Suprapubic skin (tissue), 4 donors: ENCODE measurements at regions not wholly inside any gene's neighbourhood (a gene's known extent, or its start where the extent isn't known, plus 50 kb on each side); places are given as distances from the start of the nearest gene placed in this dataset.

Source experiments
- DNase-seq, 2 donors: peaks; one replicate each; pipeline ENCODE4 v3.0.0-alpha.2; 2019; ENCODE audit warnings: low spot score in 2 of 2
- H3K27ac ChIP-seq: fragments of 200-600 bp; sonication (generic); one replicate; pipeline ENCODE4 v1.5.1; 2019
- H3K27me3 ChIP-seq: fragments of 200-600 bp; sonication (generic); one replicate; pipeline ENCODE4 v1.5.1; 2019
- H3K36me3 ChIP-seq: fragments of 200-600 bp; sonication (generic); one replicate; pipeline ENCODE4 v1.5.1; 2019
- H3K4me1 ChIP-seq: fragments of 200-600 bp; sonication (generic); one replicate; pipeline ENCODE4 v1.5.1; 2019
- H3K4me3 ChIP-seq: fragments of 200-600 bp; sonication (generic); one replicate; pipeline ENCODE4 v1.5.1; 2019; ENCODE audit warnings: mild to moderate bottlenecking
- H3K9me3 ChIP-seq: fragments of 200-600 bp; sonication (generic); one replicate; pipeline ENCODE4 v1.5.1; 2019
- CTCF ChIP-seq, 2 donors: fragments of 200-600 bp in 1 of 2; fragments of 450-650 bp in 1 of 2; sonication (generic) in 1 of 2; IDR thresholded peaks; one replicate each; pipeline ENCODE4 v1.5.1; 2016 to 2019; ENCODE audit warnings: antibody characterized with exemption in 2 of 2, mild to moderate bottlenecking in 1 of 2, moderate library complexity in 1 of 2
- EP300 ChIP-seq: sonication (generic); formaldehyde crosslinking; IDR thresholded peaks from one replicate; pipeline ENCODE4 v1.6.1; 2017; ENCODE audit warnings: antibody characterized with exemption
- POLR2A ChIP-seq, 2 donors: fragments of 450-650 bp; IDR thresholded peaks; one replicate each; pipeline ENCODE4 v1.6.1; 2017; ENCODE audit warnings: antibody characterized with exemption in 2 of 2, mild to moderate bottlenecking in 2 of 2, moderate library complexity in 2 of 2
- POLR2AphosphoS5 ChIP-seq, 3 donors: sonication (generic); formaldehyde crosslinking; IDR thresholded peaks; one replicate each; pipeline ENCODE4 v1.6.1; 2017; ENCODE audit warnings: antibody characterized with exemption in 3 of 3
- WGBS: methylation state at CpG from one replicate; pipeline ENCODE4 v1.1.5; 2018; 5-methylcytosine and 5-hydroxymethylcytosine counted together

- no peaks in the 10 kb centered on the region for H3K27me3 ChIP-seq
Observed at GRCh38 chr3:86743233-86743632, 247.7 kb downstream of the VGLL3 start.

GRCh38 chr3:86740751-86741150 lies 250.2 kb downstream of the VGLL3 start:
- WGBS: 78% methylated on average over 3 of the region's 3 CpGs
- Histone ChIP-seq H3K4me3 (no peak overlapping the region), H3K27ac (no peak overlapping the region), H3K4me1 (no peaks in the 10 kb centered on the region), H3K36me3 (no peaks in the 10 kb centered on the region), H3K9me3 (no peaks in the 10 kb centered on the region), H3K27me3 (no peaks in the 10 kb centered on the region)
- TF ChIP-seq EP300 (no peak), CTCF (IDR thresholded peaks at IDR 0.05) (no peak), POLR2AphosphoS5 (IDR thresholded peaks at IDR 0.05) (no peak), POLR2A (IDR thresholded peaks at IDR 0.05) (no peak)
- no peak for DNase-seq

More at GRCh38 chr3:86743233-86743632, 247.7 kb downstream of the VGLL3 start:
- WGBS: 80% methylated on average over 1 of the region's 1 CpG
- DNase-seq: no peak
- Histone ChIP-seq H3K9me3 (no peaks in the 10 kb centered on the region), H3K4me3 (no peak overlapping the region), H3K27ac (no peak overlapping the region), H3K36me3 (no peaks in the 10 kb centered on the region), H3K4me1 (no peaks in the 10 kb centered on the region)
- TF ChIP-seq EP300 (no peak), CTCF (IDR thresholded peaks at IDR 0.05) (no peak), POLR2A (IDR thresholded peaks at IDR 0.05) (no peak), POLR2AphosphoS5 (IDR thresholded peaks at IDR 0.05) (no peak)

GRCh38 chr3:86739244-86739643 lies 251.7 kb downstream of the VGLL3 start:
- 81% methylated on average over 3 of the region's 3 CpGs for WGBS

GRCh38 chr3:86738684-86739083 lies 252.3 kb downstream of the VGLL3 start:
- no peaks in the 10 kb centered on the region for H3K27me3 ChIP-seq
- H3K36me3 ChIP-seq: no peaks in the 10 kb centered on the region
- no peak for TF ChIP-seq EP300
- no peak for DNase-seq
- 93% methylated on average over 1 of the region's 1 CpG for WGBS
- H3K4me1 ChIP-seq: no peaks in the 10 kb centered on the region
- no peak overlapping the region for H3K27ac ChIP-seq
- no peaks in the 10 kb centered on the region for H3K9me3 ChIP-seq
- no peak overlapping the region for H3K4me3 ChIP-seq

More at GRCh38 chr3:86739244-86739643, 251.7 kb downstream of the VGLL3 start:
- no peaks in the 10 kb centered on the region for H3K4me1 ChIP-seq
- TF ChIP-seq POLR2AphosphoS5 (IDR thresholded peaks at IDR 0.05) (no peak), POLR2A (IDR thresholded peaks at IDR 0.05) (no peak), CTCF (IDR thresholded peaks at IDR 0.05) (no peak), EP300 (no peak)
- no peak overlapping the region for H3K27ac ChIP-seq
- no peak overlapping the region for H3K4me3 ChIP-seq
- H3K27me3 ChIP-seq: no peaks in the 10 kb centered on the region
- H3K36me3 ChIP-seq: no peaks in the 10 kb centered on the region
- DNase-seq: no peak
- H3K9me3 ChIP-seq: no peaks in the 10 kb centered on the region

GRCh38 chr3:86737517-86737916 lies 253.4 kb downstream of the VGLL3 start:
- no peak for DNase-seq
- no peak overlapping the region for H3K4me3 ChIP-seq
- no peaks in the 10 kb centered on the region for H3K36me3 ChIP-seq
- TF ChIP-seq CTCF (IDR thresholded peaks at IDR 0.05) (no peak), POLR2A (IDR thresholded peaks at IDR 0.05) (no peak), EP300 (no peak), POLR2AphosphoS5 (IDR thresholded peaks at IDR 0.05) (no peak)
- no peaks in the 10 kb centered on the region for H3K27me3 ChIP-seq
- H3K9me3 ChIP-seq: peaks cover 2% of the 10 kb centered on the region
- no peaks in the 10 kb centered on the region for H3K4me1 ChIP-seq
- H3K27ac ChIP-seq: no peak overlapping the region
- 93% methylated on average over 6 of the region's 6 CpGs for WGBS

- WGBS: 83% methylated on average over 17 of the region's 22 CpGs
- Histone ChIP-seq H3K27me3 (no peaks in the 10 kb centered on the region), H3K4me1 (no peaks in the 10 kb centered on the region), H3K36me3 (no peaks in the 10 kb centered on the region), H3K27ac (no peak overlapping the region), H3K9me3 (peaks cover 6% of the 10 kb centered on the region), H3K4me3 (no peak overlapping the region)
- DNase-seq: peak in 1 of 2 donors; percentile 67
- TF ChIP-seq EP300: no peak
- no peak for TF ChIP-seq CTCF (IDR thresholded peaks at IDR 0.05)
- no peak for TF ChIP-seq POLR2AphosphoS5 (IDR thresholded peaks at IDR 0.05)
- TF ChIP-seq POLR2A (IDR thresholded peaks at IDR 0.05): no peak
Observed at GRCh38 chr3:86733257-86733656, 257.7 kb downstream of the VGLL3 start.
